Mammary epithelial cell (primary cell): ENCODE measurements at regions not wholly inside any gene's neighbourhood (a gene's known extent, or its start where the extent isn't known, plus 50 kb on each side); places are given as distances from the start of the nearest gene placed in this dataset.

Experiments used
- EZH2 ChIP-seq: IDR thresholded peaks from 2 replicates; pipeline ENCODE4 v1.6.1; 2012; ENCODE audit warnings: low read length, inconsistent platforms, borderline replicate concordance
- TF ChIP-seq, protein P1 (sequence below), 2 donors: IDR thresholded peaks in 1 of 2; conservative IDR thresholded peaks in 1 of 2; 2 replicates each; pipeline ENCODE4 v1.5.1; 2011 to 2012; ENCODE audit warnings: inconsistent platforms in 2 of 2, low read length in 2 of 2, mild to moderate bottlenecking in 2 of 2, control low read depth in 1 of 2, low read depth in 1 of 2; ENCODE audit not compliant: insufficient read depth in 1 of 2; ENCODE audit errors: extremely low read depth in 1 of 2

GRCh38 chr11:115097796-115098408, 406.3 kb downstream of the CADM1 start:
- TF ChIP-seq EZH2, result no peak
- TF ChIP-seq, protein P1, sequence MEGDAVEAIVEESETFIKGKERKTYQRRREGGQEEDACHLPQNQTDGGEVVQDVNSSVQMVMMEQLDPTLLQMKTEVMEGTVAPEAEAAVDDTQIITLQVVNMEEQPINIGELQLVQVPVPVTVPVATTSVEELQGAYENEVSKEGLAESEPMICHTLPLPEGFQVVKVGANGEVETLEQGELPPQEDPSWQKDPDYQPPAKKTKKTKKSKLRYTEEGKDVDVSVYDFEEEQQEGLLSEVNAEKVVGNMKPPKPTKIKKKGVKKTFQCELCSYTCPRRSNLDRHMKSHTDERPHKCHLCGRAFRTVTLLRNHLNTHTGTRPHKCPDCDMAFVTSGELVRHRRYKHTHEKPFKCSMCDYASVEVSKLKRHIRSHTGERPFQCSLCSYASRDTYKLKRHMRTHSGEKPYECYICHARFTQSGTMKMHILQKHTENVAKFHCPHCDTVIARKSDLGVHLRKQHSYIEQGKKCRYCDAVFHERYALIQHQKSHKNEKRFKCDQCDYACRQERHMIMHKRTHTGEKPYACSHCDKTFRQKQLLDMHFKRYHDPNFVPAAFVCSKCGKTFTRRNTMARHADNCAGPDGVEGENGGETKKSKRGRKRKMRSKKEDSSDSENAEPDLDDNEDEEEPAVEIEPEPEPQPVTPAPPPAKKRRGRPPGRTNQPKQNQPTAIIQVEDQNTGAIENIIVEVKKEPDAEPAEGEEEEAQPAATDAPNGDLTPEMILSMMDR (conservative IDR thresholded peaks at IDR 0.05 in 1 of 2, IDR thresholded peaks at IDR 0.05 in 1 of 2; ENCODE audit: extremely low read depth in 1 of 2, insufficient read depth in 1 of 2, low read depth in 1 of 2, low read length in 2 of 2), result no peak
